Gastrocnemius medialis (tissue), 4 donors: ENCODE measurements at regions not wholly inside any gene's neighbourhood (a gene's known extent, or its start where the extent isn't known, plus 50 kb on each side); places are given as distances from the start of the nearest gene placed in this dataset.

Source experiments
- ATAC-seq, 2 donors: fragments of 150-250 bp; one replicate each; pipeline ENCODE4 v1.9.1; 2016
- DNase-seq, 2 donors: peaks; one replicate each; pipeline ENCODE4 v3.0.0-alpha.2; 2019
- H3K27ac ChIP-seq, 4 donors: fragments of 200-600 bp; sonication (generic); 1 replicate in 1 of 4; 2 replicates in 3 of 4; pipeline ENCODE4 v1.5.1; 2016 to 2018; ENCODE audit warnings: mild to moderate bottlenecking in 2 of 4, moderate library complexity in 1 of 4
- H3K27me3 ChIP-seq, 3 donors: fragments of 200-600 bp; sonication (generic) in 2 of 3; 1 replicate in 1 of 3; 2 replicates in 2 of 3; pipeline versions ENCODE4 v1.5.1 to v1.6.0; 2016 to 2019; ENCODE audit warnings: mild to moderate bottlenecking in 1 of 3, moderate library complexity in 1 of 3
- H3K36me3 ChIP-seq, 2 donors: fragments of 200-600 bp; sonication (generic) in 1 of 2; one replicate each; pipeline ENCODE4 v1.5.1; 2017 to 2018
- H3K4me1 ChIP-seq, 2 donors: fragments of 200-600 bp; sonication (generic) in 1 of 2; one replicate each; pipeline ENCODE4 v1.5.1; 2016 to 2017; ENCODE audit warnings: mild to moderate bottlenecking in 2 of 2
- H3K4me3 ChIP-seq, 4 donors: fragments of 200-600 bp; sonication (generic) in 3 of 4; 1 replicate in 1 of 4; 2 replicates in 3 of 4; pipeline ENCODE4 v1.5.1; 2016 to 2019; ENCODE audit warnings: mild to moderate bottlenecking in 2 of 4
- H3K9me3 ChIP-seq, 3 donors: fragments of 200-600 bp; sonication (generic) in 2 of 3; 1 replicate in 1 of 3; 2 replicates in 2 of 3; pipeline ENCODE4 v1.5.1; 2016 to 2019
- CTCF ChIP-seq, 5 experiments: fragments of 450-650 bp in 3 of 5; fragments of 200-600 bp in 2 of 5; sonication (generic) in 2 of 5; IDR thresholded peaks in 4 of 5; conservative IDR thresholded peaks in 1 of 5; 1 replicate in 4 of 5; 2 replicates in 1 of 5; pipeline ENCODE4 v1.5.1; 2016 to 2019; ENCODE audit warnings: antibody characterized with exemption in 5 of 5, mild to moderate bottlenecking in 3 of 5, moderate library complexity in 3 of 5
- POLR2A ChIP-seq, 2 donors: fragments of 450-650 bp; IDR thresholded peaks; one replicate each; pipeline ENCODE4 v1.6.1; 2017; ENCODE audit warnings: antibody characterized with exemption in 2 of 2, mild to moderate bottlenecking in 2 of 2, moderate library complexity in 2 of 2
- in situ Hi-C, 4 donors: fragments of 200-750 bp; cut with MboI; loops; one replicate each; pipeline versions ENCODE4 v1.15.0 to v1.8.0; 2017; ENCODE audit warnings: low sequenced_read_pairs in 4 of 4
- intact Hi-C: fragments of 100-400 bp; cut with DNase I; formaldehyde crosslinking; loops from one replicate; pipeline ENCODE4 v1.15.1; 2023; ENCODE audit warnings: low total_unique reads

GRCh38 chr15:89035658-89036057 lies 52.6 kb upstream of the ABHD2 start:
- in situ Hi-C loops (no loop called here), intact Hi-C loops (no loop called here)
- DNase-seq (no peak), ATAC-seq (no peak)
- H3K4me3 ChIP-seq: no peak overlapping the region
- H3K36me3 ChIP-seq: no peaks in the 10 kb centered on the region
- H3K27me3 ChIP-seq: no peaks in the 10 kb centered on the region
- no peak overlapping the region for H3K27ac ChIP-seq
- H3K9me3 ChIP-seq: no peaks in the 10 kb centered on the region
- no peaks in the 10 kb centered on the region for H3K4me1 ChIP-seq
- TF ChIP-seq POLR2A (IDR thresholded peaks at IDR 0.05) (no peak), CTCF (IDR thresholded peaks at IDR 0.05 in 4 of 5, conservative IDR thresholded peaks at IDR 0.05 in 1 of 5) (no peak)

- Histone ChIP-seq H3K27ac (no peak overlapping the region), H3K4me1 (no peaks in the 10 kb centered on the region), H3K9me3 (no peaks in the 10 kb centered on the region), H3K36me3 (no peaks in the 10 kb centered on the region), H3K4me3 (no peak overlapping the region), H3K27me3 (no peaks in the 10 kb centered on the region)
- ATAC-seq: no peak
- DNase-seq: no peak
- in situ Hi-C loops (no loop called here), intact Hi-C loops (no loop called here)
- TF ChIP-seq CTCF (IDR thresholded peaks at IDR 0.05 in 4 of 5, conservative IDR thresholded peaks at IDR 0.05 in 1 of 5) (no peak), POLR2A (IDR thresholded peaks at IDR 0.05) (no peak)
Observed at GRCh38 chr15:89038146-89038545, 50.1 kb upstream of the ABHD2 start.
